ENCODE measurements at regions not wholly inside any gene's neighbourhood (a gene's known extent, or its start where the extent isn't known, plus 50 kb on each side); places are given as distances from the start of the nearest gene placed in this dataset.

- Histone ChIP-seq H3K4me2 (ENCODE audit: control insufficient read depth, extremely low read depth, insufficient read depth, low read depth, low read length) (no peak overlapping the region), H2AFZ (ENCODE audit: control insufficient read depth, low read length) (no peak overlapping the region), H3K27me3 (ENCODE audit: control insufficient read depth, extremely low read depth, insufficient read depth, low read length) (no peaks in the 10 kb centered on the region), H3K36me3 (ENCODE audit: control insufficient read depth in 2 of 2, extremely low read depth in 1 of 2, insufficient read depth in 2 of 2, low read length in 2 of 2) (no peaks in the 10 kb centered on the region), H3K4me1 (ENCODE audit: control insufficient read depth, extremely low read depth, insufficient read depth, low read length) (no peaks in the 10 kb centered on the region), H3K27ac (ENCODE audit: control insufficient read depth, insufficient read depth, low read length) (no peak overlapping the region), H3K9me3 (ENCODE audit: control insufficient read depth, low read depth, low read length) (no peaks in the 10 kb centered on the region), H3K4me3 (ENCODE audit: control insufficient read depth in 2 of 3, extremely low read depth in 1 of 3, insufficient read depth in 2 of 3, low read depth in 1 of 3, low read length in 3 of 3) (no peak overlapping the region), H3K9me1 (ENCODE audit: control insufficient read depth, extremely low read depth, insufficient read depth, low read length) (no peaks in the 10 kb centered on the region), H3K79me2 (ENCODE audit: control insufficient read depth, insufficient read depth, low read length) (no peaks in the 10 kb centered on the region), H4K20me1 (ENCODE audit: control insufficient read depth, extremely low read depth, insufficient read depth, low read length) (no peaks in the 10 kb centered on the region), H3K9ac (ENCODE audit: control insufficient read depth, extremely low read depth, insufficient read depth, low read length) (no peak overlapping the region)
- DNase-seq (ENCODE audit: low read depth, low spot score) = no peak
- FAIRE-seq = no peak
- TF ChIP-seq EZH2 (IDR thresholded peaks at IDR 0.05; ENCODE audit: low read length) = no peak
- no peak for TF ChIP-seq CTCF (optimal IDR thresholded peaks at IDR 0.05 in 1 of 3, IDR thresholded peaks at IDR 0.05 in 1 of 3, conservative IDR thresholded peaks at IDR 0.05 in 1 of 3; ENCODE audit: extremely low read depth in 1 of 3, insufficient read depth in 2 of 3, low read length in 3 of 3)
- dilution Hi-C loops (cut with MboI; ENCODE audit: extremely low pct_ligation_motif_present, low sequenced_read_pairs) = no loop called here
Observed at GRCh38 chr9:22913026-22913425, 466.4 kb downstream of the DMRTA1 start.

GRCh38 chr9:22913518-22913917, 466.9 kb downstream of the DMRTA1 start:
- no peaks in the 10 kb centered on the region for H3K27me3 ChIP-seq (ENCODE audit: control insufficient read depth, extremely low read depth, insufficient read depth, low read length)
- no peaks in the 10 kb centered on the region for H3K9me3 ChIP-seq (ENCODE audit: control insufficient read depth, low read depth, low read length)
- H3K79me2 ChIP-seq (ENCODE audit: control insufficient read depth, insufficient read depth, low read length) = no peaks in the 10 kb centered on the region
- no peak for DNase-seq (ENCODE audit: low read depth, low spot score)
- dilution Hi-C loops (cut with MboI; ENCODE audit: extremely low pct_ligation_motif_present, low sequenced_read_pairs) = no loop called here
- H2AFZ ChIP-seq (ENCODE audit: control insufficient read depth, low read length) = no peak overlapping the region
- no peaks in the 10 kb centered on the region for H3K4me1 ChIP-seq (ENCODE audit: control insufficient read depth, extremely low read depth, insufficient read depth, low read length)
- TF ChIP-seq EZH2 (IDR thresholded peaks at IDR 0.05; ENCODE audit: low read length) (no peak), CTCF (optimal IDR thresholded peaks at IDR 0.05 in 1 of 3, IDR thresholded peaks at IDR 0.05 in 1 of 3, conservative IDR thresholded peaks at IDR 0.05 in 1 of 3; ENCODE audit: extremely low read depth in 1 of 3, insufficient read depth in 2 of 3, low read length in 3 of 3) (no peak)
- H3K4me3 ChIP-seq (ENCODE audit: control insufficient read depth in 2 of 3, extremely low read depth in 1 of 3, insufficient read depth in 2 of 3, low read depth in 1 of 3, low read length in 3 of 3) = no peak overlapping the region
- H3K36me3 ChIP-seq (ENCODE audit: control insufficient read depth in 2 of 2, extremely low read depth in 1 of 2, insufficient read depth in 2 of 2, low read length in 2 of 2) = no peaks in the 10 kb centered on the region
- H3K27ac ChIP-seq (ENCODE audit: control insufficient read depth, insufficient read depth, low read length) = no peak overlapping the region
- no peak for FAIRE-seq
- H3K4me2 ChIP-seq (ENCODE audit: control insufficient read depth, extremely low read depth, insufficient read depth, low read depth, low read length) = no peak overlapping the region
- no peak overlapping the region for H3K9ac ChIP-seq (ENCODE audit: control insufficient read depth, extremely low read depth, insufficient read depth, low read length)
- H3K9me1 ChIP-seq (ENCODE audit: control insufficient read depth, extremely low read depth, insufficient read depth, low read length) = no peaks in the 10 kb centered on the region
- H4K20me1 ChIP-seq (ENCODE audit: control insufficient read depth, extremely low read depth, insufficient read depth, low read length) = no peaks in the 10 kb centered on the region
